ENCODE measurements at regions not wholly inside any gene's neighbourhood (a gene's known extent, or its start where the extent isn't known, plus 50 kb on each side); places are given as distances from the start of the nearest gene placed in this dataset.

GRCh38 chr5:73298772-73299630 is 126.0 kb downstream of the TMEM174 start:
- no peak for TF ChIP-seq POLR2A (IDR thresholded peaks at IDR 0.05; ENCODE audit: low read depth, low read length)
- TF ChIP-seq PAX5 (IDR thresholded peaks at IDR 0.05; ENCODE audit: insufficient read depth, low read length, severe bottlenecking): no peak
- no peak for TF ChIP-seq SPI1 (IDR thresholded peaks at IDR 0.05; ENCODE audit: low read depth, low read length)
- TF ChIP-seq TAF1 (IDR thresholded peaks at IDR 0.05; ENCODE audit: low read depth, low read length): no peak
- TF ChIP-seq POU2F2 (IDR thresholded peaks at IDR 0.05; ENCODE audit: low read depth, low read length): no peak
- no peak for TF ChIP-seq POLR2AphosphoS5 (IDR thresholded peaks at IDR 0.05; ENCODE audit: low read depth, low read length)
- FAIRE-seq (no peak), DNase-seq (ENCODE audit: insufficient read length, low spot score) (no peak)

DNA sequence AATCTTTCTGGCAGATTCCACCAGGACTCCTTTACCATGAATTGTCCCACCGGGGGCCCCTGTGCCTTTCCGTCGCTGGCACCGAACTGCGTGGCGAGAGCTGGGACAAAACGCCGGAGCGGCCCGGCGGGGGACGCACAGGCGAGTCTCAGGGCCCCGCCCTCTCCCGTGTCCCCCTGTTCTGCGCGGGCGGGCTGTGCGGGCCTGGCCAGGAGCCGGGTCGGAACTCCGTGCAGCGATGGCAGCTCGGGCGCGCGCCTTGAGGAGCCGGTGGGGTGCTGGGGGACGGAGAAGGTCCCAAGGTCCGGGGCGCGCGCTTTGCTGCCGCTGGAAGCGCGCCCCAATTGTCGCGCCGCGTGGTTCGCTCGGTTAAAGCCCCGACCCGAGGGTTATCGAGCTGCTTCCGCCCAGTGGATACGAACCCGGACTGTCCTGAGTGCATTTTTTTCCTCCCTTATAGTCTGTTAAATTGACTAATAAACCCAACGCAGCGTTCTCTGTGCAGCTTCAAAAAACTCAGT is 125.3 kb downstream of the TMEM174 start:
- no peak for TF ChIP-seq SPI1 (IDR thresholded peaks at IDR 0.05; ENCODE audit: low read depth, low read length)
- no peak for TF ChIP-seq POLR2A (IDR thresholded peaks at IDR 0.05; ENCODE audit: low read depth, low read length)
- TF ChIP-seq TAF1 (IDR thresholded peaks at IDR 0.05; ENCODE audit: low read depth, low read length): no peak
- TF ChIP-seq POU2F2 (IDR thresholded peaks at IDR 0.05; ENCODE audit: low read depth, low read length): no peak
- no peak for TF ChIP-seq POLR2AphosphoS5 (IDR thresholded peaks at IDR 0.05; ENCODE audit: low read depth, low read length)
- no peak for TF ChIP-seq PAX5 (IDR thresholded peaks at IDR 0.05; ENCODE audit: insufficient read depth, low read length, severe bottlenecking)
- no peak for FAIRE-seq
- no peak for DNase-seq (ENCODE audit: insufficient read length, low spot score)

DNA sequence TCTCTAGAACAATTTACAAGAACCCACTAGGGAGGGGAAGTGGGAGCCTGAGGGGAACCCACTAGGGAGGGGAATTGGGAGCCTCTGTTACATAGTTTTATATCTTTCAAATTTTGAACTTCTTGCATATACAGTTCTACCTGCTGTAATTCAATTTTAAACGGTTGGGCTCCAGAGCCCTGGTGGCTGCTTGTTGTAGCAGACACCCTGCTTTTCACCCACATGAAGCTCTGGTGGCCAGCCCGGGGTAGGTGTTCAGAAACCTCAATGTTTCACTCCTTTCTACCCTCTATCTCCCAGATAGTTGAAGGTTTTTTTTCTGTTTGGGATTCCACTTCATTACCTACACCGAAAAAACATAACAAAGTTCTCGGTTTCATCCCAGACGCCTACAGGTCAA is 124.4 kb downstream of the TMEM174 start:
- DNase-seq (ENCODE audit: insufficient read length, low spot score) (no peak), FAIRE-seq (no peak)
- TF ChIP-seq PAX5 (IDR thresholded peaks at IDR 0.05; ENCODE audit: insufficient read depth, low read length, severe bottlenecking): no peak
- TF ChIP-seq SPI1 (IDR thresholded peaks at IDR 0.05; ENCODE audit: low read depth, low read length): no peak
- TF ChIP-seq POLR2AphosphoS5 (IDR thresholded peaks at IDR 0.05; ENCODE audit: low read depth, low read length): no peak

- FAIRE-seq: no peak
- TF ChIP-seq POLR2AphosphoS5 (IDR thresholded peaks at IDR 0.05; ENCODE audit: low read depth, low read length): no peak
- no peak for DNase-seq (ENCODE audit: insufficient read length, low spot score)
Measured at GRCh38 chr5:73296772-73297171, 123.8 kb downstream of the TMEM174 start.

- TF ChIP-seq PAX5 (IDR thresholded peaks at IDR 0.05; ENCODE audit: insufficient read depth, low read length, severe bottlenecking) (no peak), SPI1 (IDR thresholded peaks at IDR 0.05; ENCODE audit: low read depth, low read length) (no peak), POLR2AphosphoS5 (IDR thresholded peaks at IDR 0.05; ENCODE audit: low read depth, low read length) (no peak), POLR2A (IDR thresholded peaks at IDR 0.05; ENCODE audit: low read depth, low read length) (no peak), POU2F2 (IDR thresholded peaks at IDR 0.05; ENCODE audit: low read depth, low read length) (no peak), TAF1 (IDR thresholded peaks at IDR 0.05; ENCODE audit: low read depth, low read length) (no peak)
- DNase-seq (ENCODE audit: insufficient read length, low spot score) (no peak), FAIRE-seq (no peak)
Measured at GRCh38 chr5:73295921-73296320, 122.9 kb downstream of the TMEM174 start.

GRCh38 chr5:73295447-73295846 is 122.5 kb downstream of the TMEM174 start:
- DNase-seq (ENCODE audit: insufficient read length, low spot score): no peak
- FAIRE-seq: no peak
- TF ChIP-seq POU2F2 (IDR thresholded peaks at IDR 0.05; ENCODE audit: low read depth, low read length) (no peak), SPI1 (IDR thresholded peaks at IDR 0.05; ENCODE audit: low read depth, low read length) (no peak), POLR2AphosphoS5 (IDR thresholded peaks at IDR 0.05; ENCODE audit: low read depth, low read length) (no peak), PAX5 (IDR thresholded peaks at IDR 0.05; ENCODE audit: insufficient read depth, low read length, severe bottlenecking) (no peak), TAF1 (IDR thresholded peaks at IDR 0.05; ENCODE audit: low read depth, low read length) (no peak), POLR2A (IDR thresholded peaks at IDR 0.05; ENCODE audit: low read depth, low read length) (no peak)

- no peak for FAIRE-seq
- no peak for DNase-seq (ENCODE audit: insufficient read length, low spot score)
- TF ChIP-seq POLR2A (IDR thresholded peaks at IDR 0.05; ENCODE audit: low read depth, low read length) (no peak), POLR2AphosphoS5 (IDR thresholded peaks at IDR 0.05; ENCODE audit: low read depth, low read length) (no peak), SPI1 (IDR thresholded peaks at IDR 0.05; ENCODE audit: low read depth, low read length) (no peak)
Measured at GRCh38 chr5:73292816-73293459, 119.9 kb downstream of the TMEM174 start.

- DNase-seq (ENCODE audit: insufficient read length, low spot score): no peak
- FAIRE-seq: no peak
Measured at GRCh38 chr5:73291873-73292272, 118.9 kb downstream of the TMEM174 start.

GRCh38 chr5:73290242-73290641 is 117.2 kb downstream of the TMEM174 start:
- no peak for DNase-seq (ENCODE audit: insufficient read length, low spot score)
- TF ChIP-seq POU2F2 (IDR thresholded peaks at IDR 0.05; ENCODE audit: low read depth, low read length) (no peak), SPI1 (IDR thresholded peaks at IDR 0.05; ENCODE audit: low read depth, low read length) (no peak), POLR2AphosphoS5 (IDR thresholded peaks at IDR 0.05; ENCODE audit: low read depth, low read length) (no peak), PAX5 (IDR thresholded peaks at IDR 0.05; ENCODE audit: insufficient read depth, low read length, severe bottlenecking) (no peak), POLR2A (IDR thresholded peaks at IDR 0.05; ENCODE audit: low read depth, low read length) (no peak), TAF1 (IDR thresholded peaks at IDR 0.05; ENCODE audit: low read depth, low read length) (no peak)
- no peak for FAIRE-seq

More at GRCh38 chr5:73291873-73292272, 118.9 kb downstream of the TMEM174 start:
- no peak for TF ChIP-seq POLR2A (IDR thresholded peaks at IDR 0.05; ENCODE audit: low read depth, low read length)
- TF ChIP-seq PAX5 (IDR thresholded peaks at IDR 0.05; ENCODE audit: insufficient read depth, low read length, severe bottlenecking): no peak
- no peak for TF ChIP-seq TAF1 (IDR thresholded peaks at IDR 0.05; ENCODE audit: low read depth, low read length)
- TF ChIP-seq POU2F2 (IDR thresholded peaks at IDR 0.05; ENCODE audit: low read depth, low read length): no peak
- no peak for TF ChIP-seq SPI1 (IDR thresholded peaks at IDR 0.05; ENCODE audit: low read depth, low read length)
- no peak for TF ChIP-seq POLR2AphosphoS5 (IDR thresholded peaks at IDR 0.05; ENCODE audit: low read depth, low read length)

Data from GM12891 (cell line).